ENCODE measurements at regions not wholly inside any gene's neighbourhood (a gene's known extent, or its start where the extent isn't known, plus 50 kb on each side); places are given as distances from the start of the nearest gene placed in this dataset.

DNA sequence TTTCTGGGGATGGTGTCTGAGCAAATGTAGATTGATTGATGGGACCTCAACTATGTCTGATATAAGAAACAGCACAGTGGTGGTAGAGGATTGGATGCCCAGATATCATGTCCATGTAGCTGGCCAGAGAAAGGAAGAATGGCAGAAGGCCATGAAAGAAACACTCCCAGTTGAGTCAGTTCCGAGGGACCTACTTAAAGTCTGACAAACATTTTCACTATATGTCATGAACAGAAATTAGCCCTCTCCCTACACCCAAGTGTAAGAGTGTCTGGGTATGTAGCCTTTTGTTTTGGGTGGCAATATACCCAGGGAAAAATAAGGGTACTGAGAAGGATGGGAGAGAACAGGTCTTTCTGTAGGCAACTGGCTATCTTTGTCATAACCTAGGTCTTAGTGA is 434.2 kb downstream of the BCKDHB start:
- Histone ChIP-seq H3K14ac (ENCODE audit: insufficient read length) (no peak overlapping the region), H3K79me2 (ENCODE audit: control insufficient read depth in 1 of 2, insufficient read depth in 2 of 2, low read length in 2 of 2) (no peaks in the 10 kb centered on the region), H4K5ac (ENCODE audit: insufficient read length, low read depth, low read length) (no peak overlapping the region), H2BK120ac (replicated peaks; ENCODE audit: low read depth, low read length) (no peak overlapping the region), H3K9ac (replicated peaks in 1 of 4; ENCODE audit: extremely low read depth in 1 of 4, low read depth in 3 of 4, low read length in 3 of 4) (no peak overlapping the region), H2BK5ac (ENCODE audit: low read depth, low read length) (no peak overlapping the region), H2BK12ac (ENCODE audit: low read depth, low read length) (no peak overlapping the region), H3K4me3 (ENCODE audit: extremely low read depth in 1 of 4, insufficient read depth in 2 of 4, low read depth in 3 of 4, low read length in 4 of 4) (no peak overlapping the region), H3K18ac (ENCODE audit: extremely low read depth, low read length) (no peak overlapping the region), H2BK15ac (ENCODE audit: low read length) (no peak overlapping the region), H4K91ac (replicated peaks; ENCODE audit: insufficient read length, low read length) (no peak overlapping the region), H2BK20ac (ENCODE audit: low read length) (no peak overlapping the region), H3K79me1 (ENCODE audit: low read depth, low read length) (no peaks in the 10 kb centered on the region), H3K4me2 (ENCODE audit: insufficient read depth in 1 of 2, low read depth in 2 of 2, low read length in 2 of 2) (no peak overlapping the region), H3K27me3 (replicated peaks in 1 of 4; ENCODE audit: control insufficient read depth in 3 of 4, extremely low read depth in 1 of 4, insufficient read depth in 3 of 4, low read length in 3 of 4) (no peaks in the 10 kb centered on the region), H2AFZ (ENCODE audit: low read length) (no peak overlapping the region), H3K4ac (replicated peaks; ENCODE audit: insufficient read length, low read depth, low read length) (no peak overlapping the region), H3K9me3 (ENCODE audit: insufficient read depth in 2 of 2, low read depth in 1 of 2, low read length in 1 of 2) (no peaks in the 10 kb centered on the region), H3K23ac (ENCODE audit: insufficient read length) (no peak overlapping the region), H4K8ac (ENCODE audit: extremely low read depth, insufficient read depth, low read length) (no peak overlapping the region), H3K27ac (ENCODE audit: low read depth, low read length) (no peak overlapping the region), H3K36me3 (ENCODE audit: control insufficient read depth in 2 of 4, insufficient read depth in 4 of 4, low read length in 3 of 4) (no peaks in the 10 kb centered on the region), H3K23me2 (ENCODE audit: low read depth, low read length) (no peaks in the 10 kb centered on the region), H3K56ac (replicated peaks; ENCODE audit: insufficient read length, low read depth, low read length) (no peak overlapping the region), H3K4me1 (replicated peaks in 1 of 4; ENCODE audit: control insufficient read depth in 3 of 4, insufficient read depth in 4 of 4, low read length in 3 of 4) (peaks cover 0 to 2% (median 0%) of the 10 kb centered on the region in 4 experiments; a peak in 1 of 7 replicates), H4K20me1 (replicated peaks in 1 of 2; ENCODE audit: control insufficient read depth in 1 of 2, insufficient read depth in 2 of 2, low read length in 2 of 2) (no peaks in the 10 kb centered on the region), H2AK5ac (ENCODE audit: low read depth, low read length) (no peak overlapping the region)
- 73% methylated on average over 1 of the region's 1 CpG; no CpG with 5 or more reads in 1 of the 2 experiments for WGBS, 2 experiments (ENCODE audit: extremely low coverage in 1 of 2, insufficient coverage in 1 of 2, insufficient read length in 1 of 2, insufficient replicate concordance in 2 of 2, low coverage in 1 of 2, low lambda C conversion rate in 2 of 2, missing lambda C conversion rate in 1 of 2)
- TF ChIP-seq YY1 (IDR thresholded peaks at IDR 0.05; ENCODE audit: low read depth, low read length) (no peak), SIX5 (IDR thresholded peaks at IDR 0.05; ENCODE audit: low read depth, low read length) (no peak), POLR2A (IDR thresholded peaks at IDR 0.05; ENCODE audit: control extremely low read depth in 1 of 2, low read depth in 2 of 2, low read length in 2 of 2) (no peak), TAF7 (optimal IDR thresholded peaks at IDR 0.05; ENCODE audit: borderline replicate concordance, low read depth, low read length) (no peak), TCF12 (IDR thresholded peaks at IDR 0.05; ENCODE audit: low read depth, low read length) (no peak), ZNF274 (IDR thresholded peaks at IDR 0.05; ENCODE audit: borderline replicate concordance, extremely low read depth, low read length) (no peak), CBX8 (IDR thresholded peaks at IDR 0.05; ENCODE audit: borderline replicate concordance, low read depth, low read length) (no peak), GABPA (IDR thresholded peaks at IDR 0.05; ENCODE audit: borderline replicate concordance, insufficient read depth, low read length) (no peak), KDM5A (IDR thresholded peaks at IDR 0.05; ENCODE audit: low read length) (no peak), SIRT6 (IDR thresholded peaks at IDR 0.05; ENCODE audit: low read length) (no peak), SP2 (IDR thresholded peaks at IDR 0.05; ENCODE audit: low read length) (no peak), POU5F1 (IDR thresholded peaks at IDR 0.05; ENCODE audit: low read depth, low read length) (no peak), EZH2 (IDR thresholded peaks at IDR 0.05; ENCODE audit: low read depth, low read length, severe bottlenecking) (no peak), RXRA (IDR thresholded peaks at IDR 0.05; ENCODE audit: insufficient read depth, low read depth, low read length) (no peak)
- POLR2A ChIA-PET (ENCODE audit: partially characterized antibody) = no interaction called here
- FAIRE-seq (no peak), DNase-seq (ENCODE audit: low read depth in 1 of 2, low spot score in 2 of 2) (no peak)
- CTCF ChIA-PET (ENCODE audit: partially characterized antibody) = no interaction called here

Data from H1 (cell line).